ENCODE measurements at regions not wholly inside any gene's neighbourhood (a gene's known extent, or its start where the extent isn't known, plus 50 kb on each side); places are given as distances from the start of the nearest gene placed in this dataset.

GRCh38 chr2:140027320-140027719 lies 1247.1 kb upstream of the NXPH2 start:
- no peak for DNase-seq (ENCODE audit: extremely low spot score)
- CTCF ChIA-PET: no interaction called here
- TF ChIP-seq FOXA1 (IDR thresholded peaks at IDR 0.05): no peak
- no peak for TF ChIP-seq FOXK2 (IDR thresholded peaks at IDR 0.05)
- no peak for TF ChIP-seq CTBP1 (IDR thresholded peaks at IDR 0.05; ENCODE audit: borderline replicate concordance)
- TF ChIP-seq SUZ12 (IDR thresholded peaks at IDR 0.05): no peak
- no peak for TF ChIP-seq NFRKB (IDR thresholded peaks at IDR 0.05)
- no peak for TF ChIP-seq BHLHE40 (IDR thresholded peaks at IDR 0.05; ENCODE audit: borderline replicate concordance)
- TF ChIP-seq ARNT (IDR thresholded peaks at IDR 0.05): no peak
- no peak for TF ChIP-seq FOXM1 (IDR thresholded peaks at IDR 0.05; ENCODE audit: borderline replicate concordance)
- no peak for TF ChIP-seq HDGF (IDR thresholded peaks at IDR 0.05; ENCODE audit: borderline replicate concordance)
- no peak for TF ChIP-seq L3MBTL2 (conservative IDR thresholded peaks at IDR 0.05)
- TF ChIP-seq TARDBP (IDR thresholded peaks at IDR 0.05): no peak
- no peak for TF ChIP-seq SP1 (IDR thresholded peaks at IDR 0.05)
- no peak for TF ChIP-seq LEF1 (IDR thresholded peaks at IDR 0.05; ENCODE audit: borderline replicate concordance)
- TF ChIP-seq ZNF384 (IDR thresholded peaks at IDR 0.05): no peak
- no peak for TF ChIP-seq PKNOX1 (IDR thresholded peaks at IDR 0.05)
- TF ChIP-seq ELF4 (IDR thresholded peaks at IDR 0.05): no peak
- POLR2A ChIA-PET: no interaction called here

GRCh38 chr2:140023291-140023690 lies 1243.1 kb upstream of the NXPH2 start:
- no peak for TF ChIP-seq ARNT (IDR thresholded peaks at IDR 0.05)
- TF ChIP-seq BHLHE40 (IDR thresholded peaks at IDR 0.05; ENCODE audit: borderline replicate concordance): no peak
- no peak for TF ChIP-seq ELF4 (IDR thresholded peaks at IDR 0.05)
- TF ChIP-seq FOXM1 (IDR thresholded peaks at IDR 0.05; ENCODE audit: borderline replicate concordance): no peak
- TF ChIP-seq LEF1 (IDR thresholded peaks at IDR 0.05; ENCODE audit: borderline replicate concordance): no peak
- no peak for TF ChIP-seq SUZ12 (IDR thresholded peaks at IDR 0.05)
- no peak for TF ChIP-seq CTBP1 (IDR thresholded peaks at IDR 0.05; ENCODE audit: borderline replicate concordance)
- ChIA-PET POLR2A (no interaction called here), CTCF (no interaction called here)
- DNase-seq (ENCODE audit: extremely low spot score): no peak

GRCh38 chr2:140018541-140018940 lies 1238.4 kb upstream of the NXPH2 start:
- TF ChIP-seq FOXK2 (IDR thresholded peaks at IDR 0.05) (no peak), NFRKB (IDR thresholded peaks at IDR 0.05) (no peak), ARNT (IDR thresholded peaks at IDR 0.05) (no peak), BHLHE40 (IDR thresholded peaks at IDR 0.05; ENCODE audit: borderline replicate concordance) (no peak), ELF4 (IDR thresholded peaks at IDR 0.05) (no peak), HDGF (IDR thresholded peaks at IDR 0.05; ENCODE audit: borderline replicate concordance) (no peak), FOXA1 (IDR thresholded peaks at IDR 0.05) (no peak), LEF1 (IDR thresholded peaks at IDR 0.05; ENCODE audit: borderline replicate concordance) (no peak), TARDBP (IDR thresholded peaks at IDR 0.05) (no peak), CTBP1 (IDR thresholded peaks at IDR 0.05; ENCODE audit: borderline replicate concordance) (no peak), SUZ12 (IDR thresholded peaks at IDR 0.05) (no peak), ZNF384 (IDR thresholded peaks at IDR 0.05) (no peak), L3MBTL2 (conservative IDR thresholded peaks at IDR 0.05) (no peak), PKNOX1 (IDR thresholded peaks at IDR 0.05) (no peak), FOXM1 (IDR thresholded peaks at IDR 0.05; ENCODE audit: borderline replicate concordance) (no peak), SP1 (IDR thresholded peaks at IDR 0.05) (no peak)
- POLR2A ChIA-PET: no interaction called here
- no peak for DNase-seq (ENCODE audit: extremely low spot score)
- CTCF ChIA-PET: no interaction called here

GRCh38 chr2:140014204-140014546 lies 1234.0 kb upstream of the NXPH2 start:
- POLR2A ChIA-PET: no interaction called here
- DNase-seq (ENCODE audit: extremely low spot score): no peak
- CTCF ChIA-PET: no interaction called here
- TF ChIP-seq TARDBP (IDR thresholded peaks at IDR 0.05) (no peak), ARNT (IDR thresholded peaks at IDR 0.05) (no peak), BHLHE40 (IDR thresholded peaks at IDR 0.05; ENCODE audit: borderline replicate concordance) (no peak), PKNOX1 (IDR thresholded peaks at IDR 0.05) (no peak)

- TF ChIP-seq ARNT (IDR thresholded peaks at IDR 0.05) (no peak), SP1 (IDR thresholded peaks at IDR 0.05) (no peak), ELF4 (IDR thresholded peaks at IDR 0.05) (no peak), L3MBTL2 (conservative IDR thresholded peaks at IDR 0.05) (no peak), NFRKB (IDR thresholded peaks at IDR 0.05) (no peak), PKNOX1 (IDR thresholded peaks at IDR 0.05) (no peak), ZNF384 (IDR thresholded peaks at IDR 0.05) (no peak), LEF1 (IDR thresholded peaks at IDR 0.05; ENCODE audit: borderline replicate concordance) (no peak), FOXA1 (IDR thresholded peaks at IDR 0.05) (no peak), HDGF (IDR thresholded peaks at IDR 0.05; ENCODE audit: borderline replicate concordance) (no peak), CTBP1 (IDR thresholded peaks at IDR 0.05; ENCODE audit: borderline replicate concordance) (no peak), TARDBP (IDR thresholded peaks at IDR 0.05) (no peak), FOXK2 (IDR thresholded peaks at IDR 0.05) (no peak)
- ChIA-PET CTCF (no interaction called here), POLR2A (no interaction called here)
- DNase-seq (ENCODE audit: extremely low spot score): no peak
These were observed 1233.5 kb upstream of the NXPH2 start for GRCh38 chr2:140013545-140014203.

GRCh38 chr2:140011287-140011686 lies 1231.1 kb upstream of the NXPH2 start:
- no peak for DNase-seq (ENCODE audit: extremely low spot score)
- ChIA-PET POLR2A (no interaction called here), CTCF (no interaction called here)
- no peak for TF ChIP-seq ZNF384 (IDR thresholded peaks at IDR 0.05)
- TF ChIP-seq TARDBP (IDR thresholded peaks at IDR 0.05): no peak
- TF ChIP-seq FOXA1 (IDR thresholded peaks at IDR 0.05): no peak
- no peak for TF ChIP-seq SUZ12 (IDR thresholded peaks at IDR 0.05)
- no peak for TF ChIP-seq FOXM1 (IDR thresholded peaks at IDR 0.05; ENCODE audit: borderline replicate concordance)
- no peak for TF ChIP-seq HDGF (IDR thresholded peaks at IDR 0.05; ENCODE audit: borderline replicate concordance)
- TF ChIP-seq SP1 (IDR thresholded peaks at IDR 0.05): no peak
- TF ChIP-seq FOXK2 (IDR thresholded peaks at IDR 0.05): no peak
- TF ChIP-seq L3MBTL2 (conservative IDR thresholded peaks at IDR 0.05): no peak
- no peak for TF ChIP-seq ARNT (IDR thresholded peaks at IDR 0.05)
- TF ChIP-seq NFRKB (IDR thresholded peaks at IDR 0.05): no peak
- no peak for TF ChIP-seq PKNOX1 (IDR thresholded peaks at IDR 0.05)
- no peak for TF ChIP-seq LEF1 (IDR thresholded peaks at IDR 0.05; ENCODE audit: borderline replicate concordance)
- TF ChIP-seq CTBP1 (IDR thresholded peaks at IDR 0.05; ENCODE audit: borderline replicate concordance): no peak
- no peak for TF ChIP-seq BHLHE40 (IDR thresholded peaks at IDR 0.05; ENCODE audit: borderline replicate concordance)
- no peak for TF ChIP-seq ELF4 (IDR thresholded peaks at IDR 0.05)
